Transverse colon (tissue), 4 donors: ENCODE measurements at regions not wholly inside any gene's neighbourhood (a gene's known extent, or its start where the extent isn't known, plus 50 kb on each side); places are given as distances from the start of the nearest gene placed in this dataset.
"Not testable (repeated sequence)": the region's sequence is repeated elsewhere in the genome, so short reads cannot be mapped to it uniquely, and the experiment has no call there.

Experiments
- DNase-seq: peaks from one replicate; pipeline ENCODE4 v3.0.0-alpha.2; 2019
- H3K27ac ChIP-seq, 4 donors: fragments of 200-600 bp; sonication (generic); 2 replicates each; pipeline ENCODE4 v1.5.1; 2016 to 2018; ENCODE audit warnings: inconsistent platforms in 4 of 4
- H3K27me3 ChIP-seq: fragments of 200-600 bp; sonication (generic); 2 replicates; pipeline ENCODE4 v1.5.1; 2017; ENCODE audit warnings: inconsistent platforms
- H3K36me3 ChIP-seq, 4 donors: fragments of 200-600 bp; sonication (generic); 2 replicates each; pipeline ENCODE4 v1.5.1; 2017 to 2019; ENCODE audit warnings: inconsistent platforms in 4 of 4
- H3K4me1 ChIP-seq, 4 donors: fragments of 200-600 bp; sonication (generic); 2 replicates each; pipeline ENCODE4 v1.5.1; 2017 to 2020; ENCODE audit warnings: inconsistent platforms in 4 of 4
- H3K4me3 ChIP-seq, 4 donors: fragments of 200-600 bp; sonication (generic); 1 replicate in 1 of 4; 2 replicates in 3 of 4; pipeline versions ENCODE4 v1.5.1 to v1.6.1; 2017 to 2019; ENCODE audit warnings: inconsistent platforms in 4 of 4
- H3K9me3 ChIP-seq, 2 donors: fragments of 200-600 bp; sonication (generic); 2 replicates each; pipeline ENCODE4 v1.5.1; 2017 to 2019; ENCODE audit warnings: inconsistent platforms in 2 of 2
- EP300 ChIP-seq: sonication (generic); formaldehyde crosslinking; IDR thresholded peaks from one replicate; pipeline ENCODE4 v1.6.1; 2017; ENCODE audit warnings: antibody characterized with exemption, low read depth
- POLR2A ChIP-seq: fragments of 450-650 bp; IDR thresholded peaks from one replicate; pipeline ENCODE4 v1.6.1; 2016; ENCODE audit warnings: antibody characterized with exemption, mild to moderate bottlenecking, moderate library complexity
- POLR2AphosphoS5 ChIP-seq, 3 donors: sonication (generic); formaldehyde crosslinking; IDR thresholded peaks; one replicate each; pipeline ENCODE4 v1.6.1; 2016; ENCODE audit warnings: antibody characterized with exemption in 3 of 3
- WGBS, 2 donors: methylation state at CpG; one replicate each; pipeline ENCODE4 v1.1.5; 2018; ENCODE audit warnings: low coverage in 1 of 2; 5-methylcytosine and 5-hydroxymethylcytosine counted together
- in situ Hi-C, 4 donors: fragments of 200-750 bp; cut with MboI; loops; one replicate each; pipeline versions ENCODE4 v1.15.0 to v1.15.1; 2017; ENCODE audit warnings: low sequenced_read_pairs in 3 of 4, low pct_ligation_motif_present in 1 of 4, low pct_unique_long_range_greater_than_20kb in 1 of 4
- intact Hi-C: fragments of 100-400 bp; cut with DNase I; formaldehyde crosslinking; loops from one replicate; pipeline ENCODE4 v1.15.1; 2023; ENCODE audit warnings: low total_unique reads
- TF ChIP-seq, protein P1 (sequence below), 5 experiments: fragments of 200-600 bp in 3 of 5; fragments of 450-650 bp in 2 of 5; sonication (generic) in 3 of 5; IDR thresholded peaks; 1 replicate in 2 of 5; 2 replicates in 3 of 5; pipeline ENCODE4 v1.5.1; 2016 to 2017; ENCODE audit warnings: antibody characterized with exemption in 5 of 5, inconsistent platforms in 3 of 5, mild to moderate bottlenecking in 2 of 5, moderate library complexity in 1 of 5

DNA sequence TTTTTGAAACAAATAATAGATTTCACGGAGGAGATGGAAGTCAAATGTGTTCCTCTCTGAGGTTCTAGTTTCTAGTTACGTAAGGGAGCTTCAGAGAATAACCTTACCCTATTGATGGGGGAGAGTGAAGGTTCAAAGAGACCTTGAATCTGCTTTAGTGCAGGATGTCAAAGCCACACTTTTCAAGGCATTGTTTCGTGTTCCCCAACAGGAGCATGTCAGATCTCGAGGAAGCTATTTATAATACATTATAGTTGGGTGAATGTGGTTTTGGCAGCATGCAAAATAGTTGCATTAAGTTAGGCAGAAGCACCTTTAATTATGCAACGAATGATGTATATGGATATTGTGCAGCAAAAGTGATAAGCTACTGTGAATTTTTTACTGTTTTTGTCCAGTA lies 614.9 kb downstream of the SLC16A7 start:
- TF ChIP-seq POLR2AphosphoS5 (IDR thresholded peaks at IDR 0.05) (no peak), POLR2A (no peak)
- H3K9me3 ChIP-seq = no peaks in the 10 kb centered on the region
- no peak for DNase-seq
- H3K27ac ChIP-seq = no peak overlapping the region
- H3K4me3 ChIP-seq = no peak overlapping the region
- no peaks in the 10 kb centered on the region for H3K4me1 ChIP-seq
- in situ Hi-C loops (no loop called here), intact Hi-C loops (no loop called here)
- H3K36me3 ChIP-seq = no peaks in the 10 kb centered on the region
- WGBS, 2 donors = 66 to 74% methylated on average over 4 to 5 of the region's 5 CpGs
- no peaks in the 10 kb centered on the region for H3K27me3 ChIP-seq

DNA sequence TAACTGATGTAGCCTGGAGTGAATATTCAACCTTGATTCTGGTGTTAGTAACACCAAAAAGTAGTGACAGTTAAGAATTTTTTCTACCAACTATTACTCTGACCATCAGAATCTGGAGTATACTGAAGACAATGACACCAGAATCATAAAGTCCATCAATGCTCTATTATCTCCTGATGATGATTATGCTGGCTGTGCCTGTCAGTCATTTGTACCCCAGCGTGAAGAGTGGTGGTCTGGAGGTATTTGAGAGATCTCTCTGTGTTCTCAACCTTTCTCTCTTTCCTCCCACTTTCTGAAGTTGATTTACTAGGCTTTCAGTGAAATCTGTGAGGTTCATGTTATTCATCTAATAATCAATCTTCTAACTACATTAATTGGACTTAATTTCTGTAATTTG lies 615.4 kb downstream of the SLC16A7 start:
- DNase-seq = no peak
- WGBS, 2 donors = 76 to 82% methylated on average over 1 of the region's 1 CpG
- intact Hi-C loops (no loop called here), in situ Hi-C loops (no loop called here)
- no peaks in the 10 kb centered on the region for H3K36me3 ChIP-seq
- no peaks in the 10 kb centered on the region for H3K4me1 ChIP-seq
- H3K27ac ChIP-seq = no peak overlapping the region
- no peaks in the 10 kb centered on the region for H3K27me3 ChIP-seq
- TF ChIP-seq, protein P1, sequence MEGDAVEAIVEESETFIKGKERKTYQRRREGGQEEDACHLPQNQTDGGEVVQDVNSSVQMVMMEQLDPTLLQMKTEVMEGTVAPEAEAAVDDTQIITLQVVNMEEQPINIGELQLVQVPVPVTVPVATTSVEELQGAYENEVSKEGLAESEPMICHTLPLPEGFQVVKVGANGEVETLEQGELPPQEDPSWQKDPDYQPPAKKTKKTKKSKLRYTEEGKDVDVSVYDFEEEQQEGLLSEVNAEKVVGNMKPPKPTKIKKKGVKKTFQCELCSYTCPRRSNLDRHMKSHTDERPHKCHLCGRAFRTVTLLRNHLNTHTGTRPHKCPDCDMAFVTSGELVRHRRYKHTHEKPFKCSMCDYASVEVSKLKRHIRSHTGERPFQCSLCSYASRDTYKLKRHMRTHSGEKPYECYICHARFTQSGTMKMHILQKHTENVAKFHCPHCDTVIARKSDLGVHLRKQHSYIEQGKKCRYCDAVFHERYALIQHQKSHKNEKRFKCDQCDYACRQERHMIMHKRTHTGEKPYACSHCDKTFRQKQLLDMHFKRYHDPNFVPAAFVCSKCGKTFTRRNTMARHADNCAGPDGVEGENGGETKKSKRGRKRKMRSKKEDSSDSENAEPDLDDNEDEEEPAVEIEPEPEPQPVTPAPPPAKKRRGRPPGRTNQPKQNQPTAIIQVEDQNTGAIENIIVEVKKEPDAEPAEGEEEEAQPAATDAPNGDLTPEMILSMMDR (IDR thresholded peaks at IDR 0.05) = no peak
- TF ChIP-seq POLR2A (no peak), EP300 (no peak), POLR2AphosphoS5 (IDR thresholded peaks at IDR 0.05) (no peak)
- no peaks in the 10 kb centered on the region for H3K9me3 ChIP-seq
- H3K4me3 ChIP-seq = no peak overlapping the region

DNA sequence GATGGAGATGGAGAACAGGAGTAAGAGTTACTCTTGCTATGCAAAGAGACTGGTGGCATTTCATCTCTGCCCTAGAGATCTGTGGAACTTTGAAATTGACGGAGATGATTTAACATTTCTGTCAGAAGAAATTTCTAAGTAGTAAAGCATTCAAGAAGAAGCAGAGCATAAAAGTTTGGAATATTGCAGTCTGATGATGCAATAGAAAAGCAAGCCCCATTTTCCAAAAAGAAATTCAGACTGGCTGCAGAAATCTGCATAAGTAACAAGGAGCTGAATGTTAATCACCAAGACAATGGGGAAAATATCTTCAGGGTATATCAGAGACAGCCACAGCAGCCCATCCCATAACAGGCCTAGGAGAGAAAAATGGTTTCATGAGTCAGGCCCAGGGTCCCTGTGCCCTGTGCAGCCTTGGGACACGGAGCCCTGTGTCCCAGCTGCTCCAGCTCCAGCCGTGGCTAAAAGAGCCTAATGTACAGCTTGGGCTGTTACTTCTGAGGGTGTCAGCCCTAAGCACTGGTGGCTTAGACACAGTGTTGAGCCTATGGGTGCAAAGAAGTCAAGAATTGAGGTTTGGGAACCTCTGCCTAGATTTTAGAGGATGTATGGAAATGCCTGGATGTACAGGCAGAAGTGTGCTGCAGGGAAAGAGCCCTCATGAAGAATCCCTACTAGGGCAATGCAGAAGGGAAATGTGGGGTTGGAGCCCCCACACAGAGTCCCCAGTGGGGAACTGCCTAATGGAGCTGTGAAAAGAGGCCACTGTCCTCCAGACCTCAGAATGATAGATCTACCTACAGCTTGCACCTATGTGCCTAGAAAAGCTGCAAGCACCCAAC lies 616.6 kb downstream of the SLC16A7 start:
- TF ChIP-seq, protein P1 (IDR thresholded peaks at IDR 0.05) = no peak
- no peak for TF ChIP-seq POLR2A
- TF ChIP-seq POLR2AphosphoS5 (IDR thresholded peaks at IDR 0.05) = no peak
- no peak for TF ChIP-seq EP300
- no peaks in the 10 kb centered on the region for H3K27me3 ChIP-seq
- H3K27ac ChIP-seq = no peak overlapping the region
- H3K4me3 ChIP-seq = no peak overlapping the region
- no peaks in the 10 kb centered on the region for H3K4me1 ChIP-seq
- no peaks in the 10 kb centered on the region for H3K9me3 ChIP-seq
- in situ Hi-C loops (no loop called here), intact Hi-C loops (no loop called here)
- DNase-seq = no peak
- H3K36me3 ChIP-seq = no peaks in the 10 kb centered on the region
- WGBS, 2 donors = 73 to 80% methylated on average over 1 to 3 of the region's 3 CpGs

DNA sequence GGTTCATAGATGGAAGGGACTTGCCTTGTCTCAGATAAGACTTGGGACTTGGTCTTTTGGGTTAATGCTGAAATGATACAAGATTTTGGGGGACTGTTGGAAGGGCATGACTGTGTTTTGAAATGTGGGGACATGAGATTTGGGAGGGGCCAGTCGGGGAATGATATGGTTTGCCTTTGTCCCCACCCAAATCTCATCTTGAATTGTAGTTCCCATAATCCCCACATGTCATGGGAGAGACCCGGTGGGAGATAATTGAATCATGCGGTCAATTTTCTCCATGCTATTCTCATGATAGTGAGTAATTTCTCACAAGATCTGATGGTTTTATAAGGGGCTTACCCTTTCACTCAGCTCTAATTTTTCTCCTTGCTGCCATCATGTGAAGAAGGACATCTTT lies 617.4 kb downstream of the SLC16A7 start:
- intact Hi-C loops, H3K36me3 ChIP-seq, H3K27me3 ChIP-seq, H3K4me3 ChIP-seq, H3K27ac ChIP-seq, H3K9me3 ChIP-seq, in situ Hi-C loops, DNase-seq, H3K4me1 ChIP-seq: not testable (repeated sequence)
- 77 to 88% methylated on average over 3 of the region's 3 CpGs for WGBS, 2 donors

DNA sequence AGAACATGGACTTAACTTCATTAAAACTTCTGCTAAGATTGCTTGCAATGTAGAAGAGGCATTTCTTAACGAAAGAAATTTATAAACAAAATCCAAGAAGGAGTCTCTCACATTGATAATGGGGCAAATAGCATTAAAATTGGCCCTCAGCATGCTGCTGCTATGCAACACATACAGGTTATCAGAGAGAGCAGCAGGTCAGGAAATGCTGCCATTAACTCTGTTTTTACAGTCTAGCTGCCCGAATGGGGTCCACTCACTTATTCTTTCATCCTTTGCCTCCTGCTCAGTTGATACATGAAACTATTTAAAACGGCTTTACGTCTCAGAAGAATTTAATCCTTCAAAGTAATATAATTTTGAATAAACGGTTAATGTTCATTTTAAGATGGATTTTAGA lies 620.4 kb downstream of the SLC16A7 start:
- WGBS, 2 donors = 55 to 64% methylated on average over 5 of the region's 5 CpGs
- in situ Hi-C loops = no loop called here

More for the DNA sequence above, 620.4 kb downstream of the SLC16A7 start:
- no peaks in the 10 kb centered on the region for H3K36me3 ChIP-seq
- no peak for DNase-seq
- no peak overlapping the region for H3K4me3 ChIP-seq
- no peaks in the 10 kb centered on the region for H3K27me3 ChIP-seq
- no peak for TF ChIP-seq EP300
- TF ChIP-seq, protein P1 (IDR thresholded peaks at IDR 0.05) = no peak
- no peaks in the 10 kb centered on the region for H3K4me1 ChIP-seq
- H3K9me3 ChIP-seq = no peaks in the 10 kb centered on the region
- intact Hi-C loops = no loop called here
- no peak overlapping the region for H3K27ac ChIP-seq
